Kidney glomerular epithelial cell (primary cell): ENCODE measurements at regions not wholly inside any gene's neighbourhood (a gene's known extent, or its start where the extent isn't known, plus 50 kb on each side); places are given as distances from the start of the nearest gene placed in this dataset.
"Not testable (repeated sequence)": the region's sequence is repeated elsewhere in the genome, so short reads cannot be mapped to it uniquely, and the experiment has no call there.

Experiments
- DNase-seq: peaks from one replicate; lab custom pipeline; 2025; lab: John Stamatoyannopoulos, UW

DNA sequence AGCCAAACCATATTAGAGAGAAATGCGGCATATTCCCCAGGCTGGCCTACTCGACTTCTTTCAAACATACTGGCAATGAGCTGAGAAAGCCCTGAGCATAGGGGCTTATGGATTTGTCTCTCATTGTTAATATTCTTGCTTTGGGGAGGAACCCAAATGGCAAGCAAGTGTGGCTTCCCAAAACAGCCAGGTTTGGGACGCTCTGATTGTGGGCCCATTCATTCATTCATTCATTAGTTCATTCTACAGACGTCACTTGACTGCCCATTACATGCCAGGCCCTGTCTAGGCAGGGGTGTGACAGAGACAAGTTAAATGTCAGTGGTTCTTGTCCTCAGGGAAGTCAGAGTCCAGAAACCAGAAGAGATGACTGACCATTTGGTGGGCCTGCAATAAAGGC, 77.4 kb upstream of the THBS1 start:
- DNase-seq: no peak

DNA sequence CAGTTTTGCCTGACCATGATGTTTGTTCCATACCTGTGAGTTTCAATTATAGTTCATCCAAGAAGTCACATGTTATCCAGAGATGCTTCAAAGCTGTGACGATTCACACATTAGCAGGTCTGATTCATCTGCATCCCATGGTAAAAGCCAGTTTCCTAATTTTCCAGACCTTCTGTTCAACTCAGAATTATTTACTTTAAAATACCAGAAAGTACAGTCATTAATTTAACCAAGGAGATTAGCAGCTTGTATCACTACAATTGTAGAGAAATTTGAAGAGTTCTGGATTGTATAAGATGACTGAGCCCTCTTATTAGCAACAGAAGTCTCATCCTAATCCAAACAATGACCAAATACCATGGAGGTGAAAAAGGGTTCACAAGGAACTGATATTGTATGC, 76.1 kb upstream of the THBS1 start:
- DNase-seq: peak; percentile 34

DNA sequence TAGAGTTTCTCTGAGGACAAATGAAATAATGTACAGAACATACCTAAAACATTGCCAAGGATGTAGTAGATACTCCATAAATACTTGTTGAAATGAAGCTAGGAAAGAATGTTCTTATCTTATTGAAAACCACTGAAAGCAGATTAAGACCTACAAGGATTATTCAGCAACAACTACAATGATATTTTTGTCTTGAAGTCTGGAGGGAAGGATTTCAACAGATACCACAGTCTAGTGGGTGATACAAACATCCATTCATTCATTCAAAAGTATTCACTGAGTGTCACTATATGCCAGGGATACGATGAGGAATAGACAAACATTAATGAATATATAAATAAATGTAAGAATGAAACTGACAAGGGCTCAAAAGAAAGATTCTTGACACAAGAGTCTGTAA, 74.7 kb upstream of the THBS1 start:
- DNase-seq: no peak

DNA sequence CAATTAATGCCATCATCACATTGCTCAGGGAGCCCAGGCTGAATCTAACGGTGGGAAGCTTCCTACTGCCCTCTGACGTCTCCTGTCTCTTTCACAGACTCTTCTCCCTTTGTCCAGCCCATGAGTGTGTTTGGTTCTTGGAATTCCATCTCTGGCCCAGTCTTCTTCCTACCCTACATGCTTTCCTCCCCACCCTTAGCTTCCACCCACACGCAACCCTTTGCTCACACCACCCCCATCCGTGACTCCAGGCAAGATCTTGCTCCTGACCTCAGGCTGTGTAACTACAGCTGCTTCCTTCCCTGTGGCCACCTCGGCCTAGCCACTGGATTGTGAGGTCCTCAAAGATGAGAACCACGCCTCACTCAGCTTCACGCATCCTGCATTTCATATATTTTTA, 72.3 kb upstream of the THBS1 start:
- no peak for DNase-seq

GRCh38 chr15:39510001-39510701, 70.7 kb upstream of the THBS1 start:
- no peak for DNase-seq

- DNase-seq: peak; percentile 10
These were observed 69.6 kb upstream of the THBS1 start for GRCh38 chr15:39511000-39511915.

DNA sequence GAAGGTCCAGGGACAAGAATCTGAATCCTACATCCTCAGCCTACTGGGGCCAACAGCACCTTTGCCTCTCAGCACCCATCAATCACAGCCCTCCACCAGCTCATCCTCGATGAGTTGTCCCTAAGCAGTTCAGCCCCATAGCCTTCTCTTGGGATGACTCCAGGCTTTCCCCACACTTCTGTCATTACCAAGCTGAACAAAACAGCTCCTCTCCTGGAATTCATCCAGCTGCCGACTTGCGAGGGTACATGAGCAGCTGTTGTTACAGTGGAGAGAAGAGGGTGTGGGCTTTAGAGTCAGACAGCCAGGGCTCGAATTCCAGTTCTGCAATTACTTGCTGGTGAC, 69.0 kb upstream of the THBS1 start:
- DNase-seq: no peak

GRCh38 chr15:39512643-39513042, 68.2 kb upstream of the THBS1 start:
- no peak for DNase-seq

DNA sequence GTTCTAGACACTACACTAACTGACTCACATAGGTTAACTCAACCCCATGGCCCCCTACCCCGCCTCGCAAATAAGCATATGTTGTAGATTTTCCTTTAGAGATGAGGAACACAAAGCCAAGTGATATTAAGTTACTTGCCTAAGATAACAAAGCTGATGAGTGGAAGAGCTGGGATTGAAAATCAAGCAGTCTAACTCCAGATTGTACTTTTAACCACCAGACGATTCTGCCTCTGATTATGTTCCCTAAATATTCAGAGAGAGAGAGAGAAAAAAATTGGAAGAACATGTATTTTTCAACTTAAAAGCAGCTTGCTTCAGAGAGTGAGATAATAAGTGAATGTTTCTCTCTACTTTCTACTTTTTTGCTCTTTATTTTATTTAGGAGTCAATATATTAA, 66.9 kb upstream of the THBS1 start:
- no peak for DNase-seq

GRCh38 chr15:39514933-39515332, 65.9 kb upstream of the THBS1 start:
- DNase-seq: no peak

- no peak for DNase-seq
These were observed 65.1 kb upstream of the THBS1 start for GRCh38 chr15:39515765-39516164.

DNA sequence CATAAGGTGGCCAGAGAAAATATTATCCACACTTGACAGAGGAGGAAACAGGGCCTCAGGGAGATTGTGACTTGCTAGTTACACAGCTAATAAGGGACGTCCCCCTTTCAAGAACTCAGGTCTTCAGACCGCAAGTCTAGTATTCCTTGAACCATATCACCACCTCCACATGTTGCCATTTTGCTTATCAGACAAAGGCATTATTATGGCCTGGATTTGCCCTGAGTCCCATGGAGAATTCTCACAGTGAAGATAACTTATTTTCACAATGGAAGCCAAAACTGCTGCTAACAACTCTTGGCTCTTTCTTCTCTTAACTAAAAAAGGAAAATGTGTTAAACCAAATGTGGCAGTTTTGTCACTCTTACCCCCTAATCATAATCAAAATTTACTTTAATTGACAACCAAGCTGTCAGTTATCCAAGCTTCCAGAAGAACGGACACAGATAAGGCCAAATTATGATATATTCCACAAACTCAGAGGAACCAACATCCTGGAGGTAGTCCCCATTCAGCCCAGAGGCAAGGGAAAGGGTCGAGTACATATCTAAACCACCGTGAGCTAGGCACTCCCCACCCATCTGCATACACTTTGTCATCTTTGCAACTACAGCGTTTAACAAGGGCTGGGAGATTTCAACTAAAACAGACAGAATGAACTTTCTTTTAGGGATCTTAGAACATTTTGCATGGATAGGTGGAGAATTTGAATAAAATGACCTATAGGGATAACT, 63.6 kb upstream of the THBS1 start:
- DNase-seq: no peak

DNA sequence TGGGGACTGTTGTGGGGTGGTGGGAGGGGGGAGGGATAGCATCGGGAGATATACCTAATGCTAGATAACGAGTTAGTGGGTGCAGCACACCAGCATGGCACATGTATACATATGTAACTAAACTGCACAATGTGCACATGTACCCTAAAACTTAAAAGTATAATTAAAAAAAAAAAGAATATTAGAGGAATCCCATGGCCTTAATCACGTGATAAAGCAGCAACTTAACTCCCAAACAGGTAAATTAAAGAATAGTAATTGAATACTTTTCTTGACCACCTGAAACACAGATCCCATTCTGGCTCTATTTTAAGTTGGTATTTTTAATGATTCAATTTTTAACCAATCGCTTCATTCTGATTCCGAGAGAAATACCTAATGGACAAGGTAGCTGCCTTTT, 56.9 kb upstream of the THBS1 start:
- not testable (repeated sequence) for DNase-seq

DNA sequence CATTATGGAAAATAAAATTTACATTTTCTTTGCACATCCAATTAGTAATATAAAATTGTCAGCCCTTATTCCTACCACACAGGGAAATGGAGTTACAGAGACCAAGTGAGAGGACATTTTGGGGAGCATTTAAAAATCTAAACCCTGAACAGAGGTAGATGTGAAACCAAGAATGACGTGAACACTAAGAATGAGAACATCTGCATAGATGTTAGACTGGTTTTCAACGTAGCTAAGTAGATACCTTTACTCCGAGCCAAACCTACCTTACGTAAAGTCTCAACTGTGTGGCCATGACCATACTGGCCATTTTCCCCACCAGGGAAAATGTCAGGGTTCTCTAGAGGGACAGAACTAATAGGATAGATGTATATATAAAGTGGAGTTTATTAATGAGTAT, 51.4 kb upstream of the THBS1 start:
- DNase-seq: no peak

GRCh38 chr15:39530480-39531342, 50.2 kb upstream of the THBS1 start:
- DNase-seq: no peak
